ENCODE measurements at regions not wholly inside any gene's neighbourhood (a gene's known extent, or its start where the extent isn't known, plus 50 kb on each side); places are given as distances from the start of the nearest gene placed in this dataset.
A peak's percentile ranks its signal among the peaks of the same experiment; 100 is the strongest.

GRCh38 chr4:95705323-95705722 is 134.6 kb upstream of the PDHA2 start:
- Mint-ChIP-seq H3K9me3 (ENCODE audit: unreplicated experiment) (peaks cover 9% of the 10 kb centered on the region), H3K36me3 (ENCODE audit: unreplicated experiment) (no peaks in the 10 kb centered on the region), H3K27ac (ENCODE audit: unreplicated experiment) (no peak overlapping the region), H3K4me1 (ENCODE audit: unreplicated experiment) (peaks cover 9% of the 10 kb centered on the region), H3K4me3 (ENCODE audit: unreplicated experiment) (no peak overlapping the region), H3K27me3 (ENCODE audit: unreplicated experiment) (no peaks in the 10 kb centered on the region)
- no peak for TF ChIP-seq CTCF (IDR thresholded peaks at IDR 0.05)
- DNase-seq (ENCODE audit: extremely low spot score, unreplicated experiment), result no peak

DNA sequence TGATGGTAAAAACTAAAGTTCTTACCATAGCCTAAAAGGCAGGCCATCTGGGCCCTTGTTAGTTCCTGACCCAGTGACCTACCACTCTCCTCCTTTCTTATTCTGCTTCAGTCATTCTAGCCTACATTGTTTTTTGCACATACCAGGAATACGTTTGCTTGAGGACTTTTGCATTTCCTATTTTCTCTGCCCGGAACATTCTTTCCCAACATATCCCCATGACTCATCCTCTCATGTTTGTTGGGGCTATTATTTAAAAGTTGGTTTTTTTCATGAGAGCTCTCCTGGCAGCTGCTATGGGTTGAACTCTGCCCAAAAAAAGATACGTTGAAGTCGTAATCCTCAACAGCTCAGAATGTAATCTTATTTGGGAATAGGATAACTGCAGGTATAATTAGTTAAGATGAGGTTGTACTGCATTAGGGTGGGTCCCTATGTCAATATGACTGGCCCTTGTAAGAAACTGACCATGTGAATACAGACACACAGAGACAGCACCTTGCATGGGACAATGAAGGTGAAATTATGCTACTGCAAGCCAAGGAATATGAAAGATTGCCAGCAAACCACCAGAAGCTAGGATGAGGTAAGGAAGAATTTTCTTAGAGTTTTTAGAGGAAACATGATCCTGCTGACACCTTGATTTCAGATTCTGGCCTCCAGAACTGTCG is 138.3 kb upstream of the PDHA2 start:
- Mint-ChIP-seq H3K4me1 (ENCODE audit: unreplicated experiment) (peaks cover 9% of the 10 kb centered on the region), H3K36me3 (ENCODE audit: unreplicated experiment) (no peaks in the 10 kb centered on the region), H3K4me3 (ENCODE audit: unreplicated experiment) (no peak overlapping the region), H3K27me3 (ENCODE audit: unreplicated experiment) (no peaks in the 10 kb centered on the region), H3K27ac (ENCODE audit: unreplicated experiment) (peak overlapping the region; percentile 15), H3K9me3 (ENCODE audit: unreplicated experiment) (peaks cover 9% of the 10 kb centered on the region)
- TF ChIP-seq CTCF (IDR thresholded peaks at IDR 0.05), result no peak
- no peak for DNase-seq (ENCODE audit: extremely low spot score, unreplicated experiment)

- TF ChIP-seq CTCF (IDR thresholded peaks at IDR 0.05), result no peak
- Mint-ChIP-seq H3K4me1 (ENCODE audit: unreplicated experiment) (no peaks in the 10 kb centered on the region), H3K9me3 (ENCODE audit: unreplicated experiment) (no peaks in the 10 kb centered on the region), H3K36me3 (ENCODE audit: unreplicated experiment) (no peaks in the 10 kb centered on the region), H3K27ac (ENCODE audit: unreplicated experiment) (no peak overlapping the region), H3K4me3 (ENCODE audit: unreplicated experiment) (no peak overlapping the region), H3K27me3 (ENCODE audit: unreplicated experiment) (peaks cover 4% of the 10 kb centered on the region)
- no peak for DNase-seq (ENCODE audit: extremely low spot score, unreplicated experiment)
Measured at GRCh38 chr4:95694411-95694810, 145.5 kb upstream of the PDHA2 start.

DNA sequence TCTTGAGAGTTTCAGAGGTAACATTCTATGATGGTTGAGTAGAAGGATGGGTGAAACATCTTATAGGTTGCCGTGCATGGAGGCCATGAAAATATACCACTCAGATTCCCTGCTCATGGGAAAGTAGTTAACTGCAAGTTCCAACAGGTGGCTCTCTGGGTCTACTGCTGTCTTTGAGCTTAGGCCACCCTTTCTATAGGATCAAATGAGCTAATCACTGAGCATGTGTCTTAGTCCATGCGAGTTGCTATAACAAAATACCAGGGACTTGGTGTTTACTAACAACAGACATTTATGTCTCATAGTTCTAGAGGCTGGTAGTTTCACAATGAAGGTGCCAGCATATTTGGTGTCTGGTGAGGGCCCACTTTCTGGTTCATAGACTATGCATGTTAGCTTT is 144.8 kb upstream of the UNC5C start:
- Mint-ChIP-seq H3K4me3 (ENCODE audit: unreplicated experiment) (no peak overlapping the region), H3K9me3 (ENCODE audit: unreplicated experiment) (no peaks in the 10 kb centered on the region)

GRCh38 chr4:95676190-95676589 is 127.4 kb upstream of the UNC5C start:
- no peaks in the 10 kb centered on the region for H3K4me1 Mint-ChIP-seq (ENCODE audit: unreplicated experiment)
- no peak for DNase-seq (ENCODE audit: extremely low spot score, unreplicated experiment)
- no peak overlapping the region for H3K4me3 Mint-ChIP-seq (ENCODE audit: unreplicated experiment)
- no peaks in the 10 kb centered on the region for H3K36me3 Mint-ChIP-seq (ENCODE audit: unreplicated experiment)
- TF ChIP-seq CTCF (IDR thresholded peaks at IDR 0.05), result no peak
- no peaks in the 10 kb centered on the region for H3K9me3 Mint-ChIP-seq (ENCODE audit: unreplicated experiment)
- H3K27ac Mint-ChIP-seq (ENCODE audit: unreplicated experiment), result no peak overlapping the region
- no peaks in the 10 kb centered on the region for H3K27me3 Mint-ChIP-seq (ENCODE audit: unreplicated experiment)

More for the DNA sequence above, 144.8 kb upstream of the UNC5C start:
- no peaks in the 10 kb centered on the region for H3K4me1 Mint-ChIP-seq (ENCODE audit: unreplicated experiment)
- H3K27me3 Mint-ChIP-seq (ENCODE audit: unreplicated experiment), result peaks cover 4% of the 10 kb centered on the region
- no peak overlapping the region for H3K27ac Mint-ChIP-seq (ENCODE audit: unreplicated experiment)
- no peak for DNase-seq (ENCODE audit: extremely low spot score, unreplicated experiment)
- H3K36me3 Mint-ChIP-seq (ENCODE audit: unreplicated experiment), result no peaks in the 10 kb centered on the region
- peak; percentile 49 for TF ChIP-seq CTCF (IDR thresholded peaks at IDR 0.05)
